HG03280 (cell line): ENCODE measurements at regions not wholly inside any gene's neighbourhood (a gene's known extent, or its start where the extent isn't known, plus 50 kb on each side); places are given as distances from the start of the nearest gene placed in this dataset.

Experiments
- ATAC-seq: cut with Tn5 transposase; IDR thresholded peaks from one replicate; pipeline ENCODE4 v1.9.1; 2021; ENCODE audit warnings: mild to moderate bottlenecking, moderate library complexity; ENCODE audit not compliant: unreplicated experiment

GRCh38 chr10:130728531-130729215 is 582.8 kb downstream of the TCERG1L start:
- ATAC-seq = no peak

DNA sequence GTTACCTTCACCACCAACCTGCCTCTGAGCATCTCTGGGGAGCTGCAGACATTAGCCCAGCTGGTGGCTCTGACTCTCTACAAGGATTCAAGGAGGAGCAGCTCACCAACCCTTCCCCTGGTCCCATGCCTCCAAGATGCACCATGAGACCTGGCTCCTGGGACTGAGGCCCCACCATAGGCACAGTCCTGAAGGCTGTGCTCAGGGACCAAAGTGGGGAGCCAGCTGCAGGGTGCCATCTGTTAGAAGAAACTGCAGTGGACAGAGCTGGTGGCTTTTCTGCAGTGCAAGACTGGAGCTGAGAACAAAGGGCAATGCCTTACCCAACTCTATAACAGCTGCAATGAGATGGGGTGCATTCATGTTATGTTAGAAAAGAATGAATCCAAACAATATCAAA is 581.6 kb downstream of the TCERG1L start:
- no peak for ATAC-seq

GRCh38 chr10:130737186-130737585 is 574.3 kb downstream of the TCERG1L start:
- ATAC-seq = no peak

DNA sequence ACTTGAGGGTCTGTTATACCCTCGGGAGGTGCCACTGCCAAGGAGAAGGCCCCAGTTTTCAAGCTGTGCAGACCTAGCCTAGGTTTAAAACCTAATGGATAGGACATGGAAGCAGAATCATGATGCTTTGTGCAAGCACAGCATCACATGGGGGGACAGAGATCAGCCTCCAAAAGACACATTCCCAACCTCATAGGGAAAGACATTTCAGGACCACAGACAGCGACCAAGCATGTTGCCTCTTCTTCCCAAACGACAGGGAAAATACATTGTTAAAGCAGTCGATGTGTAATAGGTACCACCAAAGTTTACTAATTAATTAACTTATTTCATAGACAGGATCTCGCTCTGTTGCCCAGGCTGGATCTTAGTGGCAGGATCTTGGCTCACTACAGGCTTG is 573.9 kb downstream of the TCERG1L start:
- ATAC-seq = no peak

DNA sequence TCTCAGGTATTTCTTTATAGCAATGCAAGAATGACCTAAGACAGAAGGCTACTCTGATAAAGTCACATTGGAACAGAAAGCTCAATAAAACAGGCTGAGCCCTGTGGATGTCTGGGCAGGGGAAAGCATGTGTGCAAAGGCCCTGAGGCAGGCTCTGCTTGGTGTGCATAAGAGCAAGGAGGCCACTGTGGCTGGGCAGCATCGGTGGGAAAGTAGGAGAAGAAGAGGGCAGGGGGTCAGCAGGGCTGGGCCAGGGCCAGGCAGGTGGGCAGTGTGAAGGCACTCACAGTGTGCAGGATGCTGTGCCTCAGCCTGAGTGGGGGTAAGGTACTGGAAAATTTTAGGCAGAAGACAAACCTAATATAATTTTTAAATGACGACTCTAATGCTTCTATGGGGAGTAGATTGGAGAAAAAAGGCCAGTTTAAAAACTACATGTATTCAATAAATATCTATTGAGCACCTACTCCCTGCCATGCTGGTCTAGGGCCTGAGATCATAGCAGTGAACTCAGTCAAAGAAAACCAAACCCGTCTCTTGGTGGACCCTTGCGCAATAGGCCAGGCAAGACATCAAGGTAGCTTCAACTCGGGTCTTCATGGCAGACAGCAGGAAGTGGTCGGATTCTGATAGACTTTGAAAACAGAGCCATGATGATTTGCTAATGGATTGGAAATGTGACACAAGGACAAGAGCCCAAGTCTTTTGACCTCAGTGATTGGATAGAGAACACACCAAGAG is 572.3 kb downstream of the TCERG1L start:
- ATAC-seq = no peak

DNA sequence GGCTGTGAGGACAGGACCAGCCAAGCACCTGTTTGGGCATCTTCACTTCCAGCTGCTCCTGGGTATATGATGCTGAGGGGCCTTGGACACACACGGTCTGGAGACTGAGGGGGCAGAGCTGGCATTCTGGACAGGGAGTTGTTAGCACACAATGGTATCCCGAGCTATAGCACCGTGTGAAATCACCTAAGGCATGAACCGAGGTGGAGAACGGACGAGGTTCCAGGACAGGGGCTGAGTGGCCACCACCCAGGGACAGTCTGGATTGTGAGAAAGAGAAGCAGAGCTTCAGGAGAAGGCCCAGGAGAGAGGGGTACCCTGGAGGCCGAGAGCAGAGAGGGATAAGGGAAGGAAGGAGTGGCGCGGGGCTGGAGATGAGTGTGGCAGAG is 571.8 kb downstream of the TCERG1L start:
- no peak for ATAC-seq

DNA sequence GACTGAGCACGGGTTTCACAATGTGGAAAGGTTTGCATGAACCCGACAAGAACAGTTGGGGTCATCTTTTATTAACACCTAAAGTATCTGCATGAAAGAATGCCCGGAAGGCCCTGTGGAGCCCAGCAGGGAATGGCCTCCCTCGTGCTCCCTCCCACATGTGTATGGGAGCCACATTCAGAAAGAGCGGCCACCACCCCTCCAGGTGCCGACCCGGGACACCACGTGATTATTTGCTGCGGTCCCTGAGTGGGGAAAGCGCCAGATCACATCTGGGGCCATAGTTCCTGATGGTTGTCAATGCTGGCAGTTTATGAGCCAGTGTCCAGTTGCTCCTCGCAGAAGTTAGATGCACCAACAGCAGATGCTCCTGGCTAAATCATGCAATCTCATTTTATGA is 571.4 kb downstream of the TCERG1L start:
- ATAC-seq = no peak

GRCh38 chr10:130740915-130741750 is 570.4 kb downstream of the TCERG1L start:
- no peak for ATAC-seq

- no peak for ATAC-seq
Observed at GRCh38 chr10:130741901-130742855, 569.3 kb downstream of the TCERG1L start.

- no peak for ATAC-seq
Observed at GRCh38 chr10:130742941-130743675, 568.4 kb downstream of the TCERG1L start.

- ATAC-seq = no peak
Observed at GRCh38 chr10:130743751-130744271, 567.7 kb downstream of the TCERG1L start.

GRCh38 chr10:130744631-130745030 is 566.9 kb downstream of the TCERG1L start:
- ATAC-seq = no peak

DNA sequence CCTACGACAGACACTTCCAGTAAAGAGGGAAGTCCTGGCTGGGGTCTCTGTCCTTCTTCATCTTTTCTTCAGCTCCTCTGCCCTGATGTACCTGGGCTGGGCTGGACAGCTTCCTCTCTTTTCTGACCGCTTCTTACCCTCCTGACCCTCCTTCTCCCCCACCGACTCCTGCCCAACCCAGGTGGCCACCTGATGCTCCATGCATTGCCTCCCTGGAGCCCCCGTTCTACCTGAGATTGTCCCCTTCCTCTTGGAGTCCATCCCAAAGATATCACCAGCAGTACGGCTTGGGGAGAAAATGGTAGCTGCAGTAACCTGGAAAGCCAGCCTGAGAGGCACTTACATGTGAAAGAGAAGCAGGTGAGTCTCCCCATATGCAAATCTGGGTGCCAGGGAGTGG is 566.3 kb downstream of the TCERG1L start:
- no peak for ATAC-seq

DNA sequence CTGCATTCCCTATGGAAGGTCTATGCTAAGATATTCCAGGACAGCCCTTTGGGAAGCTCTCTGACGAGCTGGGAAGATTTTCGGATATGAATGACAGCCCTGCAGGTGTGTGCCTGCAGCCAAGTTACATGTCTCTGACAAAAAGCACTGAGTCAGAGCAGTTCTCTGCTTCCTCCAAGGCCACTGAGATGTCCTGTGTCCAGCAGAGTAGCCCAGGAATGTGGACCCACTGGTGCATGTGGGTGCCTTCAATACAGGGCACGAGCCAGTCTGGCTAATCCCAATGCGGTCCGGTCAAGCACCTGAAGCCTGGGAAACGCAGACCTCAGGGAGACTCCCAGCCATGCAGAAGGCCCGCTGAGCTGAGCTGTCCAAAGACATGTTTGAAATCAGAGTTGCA is 565.7 kb downstream of the TCERG1L start:
- ATAC-seq = no peak

GRCh38 chr10:130746311-130746710 is 565.2 kb downstream of the TCERG1L start:
- no peak for ATAC-seq

- ATAC-seq = no peak
Observed at GRCh38 chr10:130747356-130747755, 564.2 kb downstream of the TCERG1L start.

DNA sequence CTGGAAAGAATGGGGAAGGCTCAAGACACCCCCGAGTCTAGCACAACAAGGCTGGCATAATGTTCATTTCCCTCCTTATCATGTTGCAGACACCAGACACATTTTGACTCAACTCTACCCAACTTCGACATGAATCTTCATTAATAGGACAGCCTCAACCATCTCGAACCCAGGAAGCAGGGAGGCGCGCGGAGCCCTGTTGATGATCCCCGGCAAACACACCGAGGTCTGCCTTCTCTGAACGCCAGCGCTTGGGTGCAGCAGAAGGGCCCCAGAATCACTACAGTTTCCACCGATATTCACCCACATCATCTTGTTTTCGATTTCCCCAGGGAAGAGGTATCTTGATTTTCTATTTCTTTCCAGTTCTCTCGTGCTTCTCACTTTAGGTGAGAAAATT is 563.6 kb downstream of the TCERG1L start:
- no peak for ATAC-seq

DNA sequence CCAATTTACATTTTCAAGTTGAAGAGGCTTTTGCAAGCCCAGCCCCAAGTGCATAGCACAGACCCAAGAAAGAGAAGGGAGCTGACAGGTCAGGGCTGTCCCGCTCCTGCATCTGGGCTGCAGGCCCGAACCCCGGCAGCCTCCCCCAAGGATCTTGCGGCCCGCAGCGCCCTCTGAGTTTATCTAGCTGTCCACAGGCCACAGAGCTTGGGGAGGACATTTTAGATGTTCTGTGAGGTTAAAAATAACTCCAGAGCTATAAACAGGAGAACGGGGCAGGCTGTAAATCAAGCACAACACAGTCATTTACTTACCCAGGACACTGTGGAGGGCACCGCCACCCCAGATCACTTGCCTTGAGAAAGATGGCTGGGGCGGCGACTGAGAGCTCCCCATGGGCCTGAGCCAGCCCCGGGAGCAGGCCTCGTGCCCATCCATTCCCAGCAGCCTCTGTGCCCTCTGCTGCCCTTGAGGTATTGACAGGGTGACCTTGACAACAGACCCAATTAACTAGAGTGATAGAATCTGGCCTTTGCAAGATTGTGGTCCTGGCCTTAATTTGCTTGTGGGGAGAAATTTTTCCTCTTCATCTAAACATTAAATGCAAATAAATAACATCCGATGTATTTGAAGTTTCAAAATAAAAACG is 563.0 kb downstream of the TCERG1L start:
- ATAC-seq = no peak

- ATAC-seq = no peak
Observed at GRCh38 chr10:130749911-130750310, 561.6 kb downstream of the TCERG1L start.
